ENCODE measurements at regions not wholly inside any gene's neighbourhood (a gene's known extent, or its start where the extent isn't known, plus 50 kb on each side); places are given as distances from the start of the nearest gene placed in this dataset.

- H3K27me3 ChIP-seq (ENCODE audit: control insufficient read depth in 3 of 3, insufficient read depth in 3 of 3, low read length in 2 of 3) = no peaks in the 10 kb centered on the region
- 54 to 56% methylated on average over 4 of the region's 4 CpGs for WGBS, 2 donors
- ATAC-seq (ENCODE audit: insufficient read depth, low FRiP score) = no peak
- no peak for TF ChIP-seq CTCF (IDR thresholded peaks at IDR 0.05; ENCODE audit: control extremely low read depth, extremely low read depth)
- no peaks in the 10 kb centered on the region for H3K36me3 ChIP-seq (ENCODE audit: control insufficient read depth in 4 of 4, insufficient read depth in 4 of 4, low read length in 4 of 4)
- no peak overlapping the region for H3K9ac ChIP-seq (ENCODE audit: insufficient read depth in 1 of 2, low read length in 2 of 2)
- peaks cover 0 to 12% (median 2%) of the 10 kb centered on the region in 4 donors for H3K9me3 ChIP-seq (ENCODE audit: control insufficient read depth in 4 of 4, insufficient read depth in 3 of 4, low read length in 3 of 4)
- no peak for DNase-seq
- H3K4me1 ChIP-seq (ENCODE audit: control insufficient read depth in 5 of 5, insufficient read depth in 5 of 5, low read length in 5 of 5) = no peaks in the 10 kb centered on the region
- no peak overlapping the region for H3K4me3 ChIP-seq
- no peak overlapping the region for H3K27ac ChIP-seq (ENCODE audit: low read depth in 1 of 2, low read length in 1 of 2)
These were observed 90.9 kb upstream of the MDFIC start for GRCh38 chr7:114830952-114831351.

- H3K9me3 ChIP-seq (ENCODE audit: control insufficient read depth in 4 of 4, insufficient read depth in 3 of 4, low read length in 3 of 4) = peaks cover 0 to under 1% (median 0%) of the 10 kb centered on the region in 4 donors
- DNase-seq (no peak), ATAC-seq (ENCODE audit: insufficient read depth, low FRiP score) (no peak)
- no peaks in the 10 kb centered on the region for H3K4me1 ChIP-seq (ENCODE audit: control insufficient read depth in 5 of 5, insufficient read depth in 5 of 5, low read length in 5 of 5)
- H3K4me3 ChIP-seq = no peak overlapping the region
- 76 to 91% methylated on average over 4 of the region's 4 CpGs for WGBS, 2 donors
- TF ChIP-seq CTCF (IDR thresholded peaks at IDR 0.05; ENCODE audit: control extremely low read depth, extremely low read depth) = no peak
- no peak overlapping the region for H3K27ac ChIP-seq (ENCODE audit: low read depth in 1 of 2, low read length in 1 of 2)
- H3K36me3 ChIP-seq (ENCODE audit: control insufficient read depth in 4 of 4, insufficient read depth in 4 of 4, low read length in 4 of 4) = no peaks in the 10 kb centered on the region
- H3K27me3 ChIP-seq (ENCODE audit: control insufficient read depth in 3 of 3, insufficient read depth in 3 of 3, low read length in 2 of 3) = no peaks in the 10 kb centered on the region
- no peak overlapping the region for H3K9ac ChIP-seq (ENCODE audit: insufficient read depth in 1 of 2, low read length in 2 of 2)
These were observed 88.8 kb upstream of the MDFIC start for GRCh38 chr7:114832906-114833595.

- Histone ChIP-seq H3K4me1 (ENCODE audit: control insufficient read depth in 5 of 5, insufficient read depth in 5 of 5, low read length in 5 of 5) (no peaks in the 10 kb centered on the region), H3K4me3 (no peak overlapping the region), H3K9me3 (ENCODE audit: control insufficient read depth in 4 of 4, insufficient read depth in 3 of 4, low read length in 3 of 4) (no peaks in the 10 kb centered on the region), H3K27me3 (ENCODE audit: control insufficient read depth in 3 of 3, insufficient read depth in 3 of 3, low read length in 2 of 3) (no peaks in the 10 kb centered on the region), H3K36me3 (ENCODE audit: control insufficient read depth in 4 of 4, insufficient read depth in 4 of 4, low read length in 4 of 4) (no peaks in the 10 kb centered on the region), H3K9ac (ENCODE audit: insufficient read depth in 1 of 2, low read length in 2 of 2) (no peak overlapping the region), H3K27ac (ENCODE audit: low read depth in 1 of 2, low read length in 1 of 2) (no peak overlapping the region)
- DNase-seq = no peak
- TF ChIP-seq CTCF (IDR thresholded peaks at IDR 0.05; ENCODE audit: control extremely low read depth, extremely low read depth) = no peak
- no peak for ATAC-seq (ENCODE audit: insufficient read depth, low FRiP score)
- 88 to 94% methylated on average over 1 of the region's 1 CpG for WGBS, 2 donors
These were observed 86.6 kb upstream of the MDFIC start for GRCh38 chr7:114835303-114835702.

GRCh38 chr7:114835861-114836260 is 86.0 kb upstream of the MDFIC start:
- TF ChIP-seq CTCF (IDR thresholded peaks at IDR 0.05; ENCODE audit: control extremely low read depth, extremely low read depth) = no peak
- H3K9ac ChIP-seq (ENCODE audit: insufficient read depth in 1 of 2, low read length in 2 of 2) = no peak overlapping the region
- no peak overlapping the region for H3K27ac ChIP-seq (ENCODE audit: low read depth in 1 of 2, low read length in 1 of 2)
- ATAC-seq (ENCODE audit: insufficient read depth, low FRiP score) (no peak), DNase-seq (peak in 2 of 3 donors; percentile 50 to 70)
- no peaks in the 10 kb centered on the region for H3K4me1 ChIP-seq (ENCODE audit: control insufficient read depth in 5 of 5, insufficient read depth in 5 of 5, low read length in 5 of 5)
- no peaks in the 10 kb centered on the region for H3K9me3 ChIP-seq (ENCODE audit: control insufficient read depth in 4 of 4, insufficient read depth in 3 of 4, low read length in 3 of 4)
- 0% methylated on average over 1 of the region's 1 CpG for WGBS, 2 donors
- no peak overlapping the region for H3K4me3 ChIP-seq
- H3K36me3 ChIP-seq (ENCODE audit: control insufficient read depth in 4 of 4, insufficient read depth in 4 of 4, low read length in 4 of 4) = no peaks in the 10 kb centered on the region
- H3K27me3 ChIP-seq (ENCODE audit: control insufficient read depth in 3 of 3, insufficient read depth in 3 of 3, low read length in 2 of 3) = no peaks in the 10 kb centered on the region

All from lung (tissue), 11 donors.